ENCODE measurements at regions not wholly inside any gene's neighbourhood (a gene's known extent, or its start where the extent isn't known, plus 50 kb on each side); places are given as distances from the start of the nearest gene placed in this dataset.
"Not testable (repeated sequence)": the region's sequence is repeated elsewhere in the genome, so short reads cannot be mapped to it uniquely, and the experiment has no call there.

DNA sequence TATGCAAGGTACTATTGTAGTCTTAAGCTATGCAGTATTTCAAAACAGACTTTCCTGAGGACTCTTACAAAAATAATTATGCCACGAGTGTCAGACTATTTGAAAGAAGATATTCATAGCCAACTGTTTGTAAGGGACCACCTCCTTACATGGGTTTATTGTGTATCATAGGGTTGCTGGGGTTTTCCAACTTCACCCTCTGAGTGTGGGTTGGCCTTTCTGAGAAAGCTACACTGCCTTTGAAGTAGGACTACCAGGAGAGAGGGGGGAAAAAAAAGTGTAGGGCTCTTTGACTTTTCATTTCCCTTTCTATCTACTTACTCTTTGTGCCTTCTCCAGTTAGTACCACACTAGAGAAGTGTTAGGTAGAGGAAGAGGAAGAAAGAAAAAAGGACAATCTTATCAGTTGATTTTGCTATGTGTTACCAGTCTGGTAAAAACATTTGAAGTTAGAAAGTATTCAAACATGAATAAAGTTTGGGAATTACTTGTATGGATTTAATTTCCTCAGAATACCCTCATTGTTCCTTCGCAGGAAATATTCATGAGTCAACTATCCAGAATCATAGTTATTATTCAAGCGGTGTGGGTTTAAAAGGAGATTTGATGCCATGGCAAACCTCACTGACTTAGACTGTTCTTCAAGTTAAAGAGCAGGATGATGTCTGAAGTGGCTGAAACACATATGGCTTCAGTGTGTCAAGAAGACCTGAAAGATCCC is 329.3 kb upstream of the THBS1 start:
- TF ChIP-seq, protein P1, sequence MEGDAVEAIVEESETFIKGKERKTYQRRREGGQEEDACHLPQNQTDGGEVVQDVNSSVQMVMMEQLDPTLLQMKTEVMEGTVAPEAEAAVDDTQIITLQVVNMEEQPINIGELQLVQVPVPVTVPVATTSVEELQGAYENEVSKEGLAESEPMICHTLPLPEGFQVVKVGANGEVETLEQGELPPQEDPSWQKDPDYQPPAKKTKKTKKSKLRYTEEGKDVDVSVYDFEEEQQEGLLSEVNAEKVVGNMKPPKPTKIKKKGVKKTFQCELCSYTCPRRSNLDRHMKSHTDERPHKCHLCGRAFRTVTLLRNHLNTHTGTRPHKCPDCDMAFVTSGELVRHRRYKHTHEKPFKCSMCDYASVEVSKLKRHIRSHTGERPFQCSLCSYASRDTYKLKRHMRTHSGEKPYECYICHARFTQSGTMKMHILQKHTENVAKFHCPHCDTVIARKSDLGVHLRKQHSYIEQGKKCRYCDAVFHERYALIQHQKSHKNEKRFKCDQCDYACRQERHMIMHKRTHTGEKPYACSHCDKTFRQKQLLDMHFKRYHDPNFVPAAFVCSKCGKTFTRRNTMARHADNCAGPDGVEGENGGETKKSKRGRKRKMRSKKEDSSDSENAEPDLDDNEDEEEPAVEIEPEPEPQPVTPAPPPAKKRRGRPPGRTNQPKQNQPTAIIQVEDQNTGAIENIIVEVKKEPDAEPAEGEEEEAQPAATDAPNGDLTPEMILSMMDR (IDR thresholded peaks at IDR 0.05; ENCODE audit: low read depth, low read length, missing control alignments) = no peak
- no peak overlapping the region for H3K4me3 ChIP-seq (replicated peaks; ENCODE audit: low read depth, low read length)
- no peak for DNase-seq (ENCODE audit: extremely low read depth, low read depth)

DNA sequence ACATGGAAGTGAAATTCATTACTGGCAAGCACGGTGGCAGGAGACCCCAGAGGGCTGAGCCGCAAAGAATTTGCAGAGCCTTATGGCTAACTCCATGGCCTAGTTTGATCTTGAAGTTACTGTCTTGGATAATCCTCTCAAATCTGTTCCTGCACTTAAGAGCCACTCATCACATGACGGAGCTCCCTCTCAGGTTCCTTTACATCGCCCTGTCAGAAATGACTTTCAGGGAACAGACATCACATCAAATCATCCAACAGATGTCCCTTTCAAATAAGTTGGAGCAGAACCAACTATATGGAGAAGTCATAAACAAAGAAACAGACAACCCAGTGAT is 328.8 kb upstream of the THBS1 start:
- no peak for DNase-seq (ENCODE audit: extremely low read depth, low read depth)
- H3K4me3 ChIP-seq (replicated peaks; ENCODE audit: low read depth, low read length) = no peak overlapping the region
- TF ChIP-seq, protein P1 (IDR thresholded peaks at IDR 0.05; ENCODE audit: low read depth, low read length, missing control alignments) = no peak

DNA sequence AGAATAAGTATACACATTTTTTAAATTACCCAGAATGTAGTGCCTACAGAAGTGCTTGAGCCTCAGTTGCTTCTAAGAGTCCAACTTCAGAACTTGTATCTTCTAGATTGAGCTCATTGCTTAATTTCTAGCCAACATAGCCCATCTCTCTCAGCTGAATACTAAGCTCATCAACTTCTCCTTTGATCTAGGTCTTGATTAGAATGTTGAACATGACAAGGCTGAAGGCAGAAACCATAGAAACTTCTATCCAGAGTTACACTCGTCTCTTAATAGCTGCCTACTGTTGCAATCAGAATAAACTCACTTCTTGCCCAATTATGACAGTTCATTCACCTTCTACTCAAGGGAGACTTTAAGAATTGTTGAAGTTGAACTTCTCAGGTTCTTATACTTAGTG is 327.3 kb upstream of the THBS1 start:
- TF ChIP-seq, protein P1 (IDR thresholded peaks at IDR 0.05; ENCODE audit: low read depth, low read length, missing control alignments) = no peak
- no peak overlapping the region for H3K4me3 ChIP-seq (replicated peaks; ENCODE audit: low read depth, low read length)
- no peak for DNase-seq (ENCODE audit: extremely low read depth, low read depth)

DNA sequence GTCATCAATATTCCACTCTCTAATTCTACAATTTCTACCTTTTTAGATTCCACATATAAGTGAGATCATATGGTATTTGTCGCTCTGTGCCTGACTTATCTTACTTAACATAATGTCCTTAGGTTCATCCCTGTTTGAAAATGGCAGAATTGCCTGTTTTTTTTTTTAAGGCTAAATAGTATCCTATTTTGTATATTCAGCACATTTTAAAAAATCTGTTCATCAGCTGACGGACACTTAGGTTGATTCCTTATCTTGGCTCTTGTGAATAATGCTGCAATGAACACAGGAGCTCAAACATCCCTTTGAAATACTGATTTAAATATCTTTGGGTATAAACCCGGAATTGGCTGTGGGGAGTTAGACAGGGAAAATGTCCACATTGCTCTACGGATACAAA is 326.7 kb upstream of the THBS1 start:
- TF ChIP-seq, protein P1 (IDR thresholded peaks at IDR 0.05; ENCODE audit: low read depth, low read length, missing control alignments) = no peak
- DNase-seq (ENCODE audit: extremely low read depth, low read depth) = no peak
- no peak overlapping the region for H3K4me3 ChIP-seq (replicated peaks; ENCODE audit: low read depth, low read length)

DNA sequence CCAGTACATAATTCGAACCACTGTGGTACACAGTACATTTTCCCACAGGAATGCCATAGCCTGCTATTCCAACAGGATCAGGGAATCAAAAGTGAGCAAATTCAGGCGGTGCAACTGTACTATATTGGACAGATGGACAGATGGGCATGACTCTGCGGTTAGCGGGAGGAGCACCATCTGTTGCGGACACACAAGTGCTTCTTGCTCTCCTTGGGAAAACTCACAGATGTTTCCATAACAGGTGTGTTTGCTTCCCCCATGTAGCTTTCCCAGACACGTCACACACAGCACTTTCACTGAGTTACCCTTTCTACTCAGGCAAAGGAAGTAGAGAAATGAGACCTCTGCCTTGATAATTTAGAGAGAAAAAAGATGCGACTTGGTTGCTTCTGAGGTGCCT is 325.1 kb upstream of the THBS1 start:
- TF ChIP-seq, protein P1 (IDR thresholded peaks at IDR 0.05; ENCODE audit: low read depth, low read length, missing control alignments) = no peak
- DNase-seq (ENCODE audit: extremely low read depth, low read depth) = no peak
- H3K4me3 ChIP-seq (replicated peaks; ENCODE audit: low read depth, low read length) = no peak overlapping the region

DNA sequence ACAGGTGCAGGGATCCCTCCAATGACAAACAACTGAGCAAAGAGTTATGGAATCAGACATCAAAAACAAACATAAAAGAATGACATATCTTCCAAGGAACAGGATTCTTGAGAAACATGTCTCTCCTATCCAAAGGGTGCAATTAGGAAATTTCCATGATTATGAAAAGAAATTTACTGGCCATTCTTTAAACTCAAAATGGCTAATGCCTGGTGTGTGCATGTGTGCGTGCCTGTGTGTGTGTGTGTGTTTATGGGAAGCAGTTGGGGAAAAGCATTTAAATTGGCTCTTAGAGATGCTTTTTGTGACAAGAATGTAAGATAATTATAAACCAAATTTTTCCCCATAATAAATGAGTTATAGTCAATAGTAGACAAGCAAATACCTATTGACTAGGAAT is 320.5 kb upstream of the THBS1 start:
- no peak overlapping the region for H3K4me3 ChIP-seq (replicated peaks; ENCODE audit: low read depth, low read length)
- DNase-seq (ENCODE audit: extremely low read depth, low read depth) = no peak
- TF ChIP-seq, protein P1 (IDR thresholded peaks at IDR 0.05; ENCODE audit: low read depth, low read length, missing control alignments) = no peak

DNA sequence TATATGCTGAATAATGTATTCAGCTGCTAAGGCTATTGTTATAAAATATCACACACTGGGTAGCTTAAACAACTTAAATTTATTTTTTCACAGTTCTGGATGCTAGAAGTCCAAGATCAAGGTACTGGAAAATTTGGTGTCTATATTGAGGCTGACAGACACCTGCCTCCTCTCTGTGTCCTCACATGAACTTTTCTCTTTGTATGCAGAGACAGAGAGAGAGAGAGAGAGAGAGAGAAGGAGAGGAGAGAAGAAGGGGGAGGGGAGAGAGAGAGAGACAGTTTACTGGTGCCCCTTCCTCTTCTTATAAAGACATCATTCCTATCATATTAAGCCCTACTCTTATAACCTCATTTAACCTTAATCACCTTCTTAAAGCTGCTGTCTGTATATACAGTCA is 320.1 kb upstream of the THBS1 start:
- TF ChIP-seq, protein P1 (IDR thresholded peaks at IDR 0.05; ENCODE audit: low read depth, low read length, missing control alignments) = no peak
- no peak overlapping the region for H3K4me3 ChIP-seq (replicated peaks; ENCODE audit: low read depth, low read length)
- DNase-seq (ENCODE audit: extremely low read depth, low read depth) = no peak

DNA sequence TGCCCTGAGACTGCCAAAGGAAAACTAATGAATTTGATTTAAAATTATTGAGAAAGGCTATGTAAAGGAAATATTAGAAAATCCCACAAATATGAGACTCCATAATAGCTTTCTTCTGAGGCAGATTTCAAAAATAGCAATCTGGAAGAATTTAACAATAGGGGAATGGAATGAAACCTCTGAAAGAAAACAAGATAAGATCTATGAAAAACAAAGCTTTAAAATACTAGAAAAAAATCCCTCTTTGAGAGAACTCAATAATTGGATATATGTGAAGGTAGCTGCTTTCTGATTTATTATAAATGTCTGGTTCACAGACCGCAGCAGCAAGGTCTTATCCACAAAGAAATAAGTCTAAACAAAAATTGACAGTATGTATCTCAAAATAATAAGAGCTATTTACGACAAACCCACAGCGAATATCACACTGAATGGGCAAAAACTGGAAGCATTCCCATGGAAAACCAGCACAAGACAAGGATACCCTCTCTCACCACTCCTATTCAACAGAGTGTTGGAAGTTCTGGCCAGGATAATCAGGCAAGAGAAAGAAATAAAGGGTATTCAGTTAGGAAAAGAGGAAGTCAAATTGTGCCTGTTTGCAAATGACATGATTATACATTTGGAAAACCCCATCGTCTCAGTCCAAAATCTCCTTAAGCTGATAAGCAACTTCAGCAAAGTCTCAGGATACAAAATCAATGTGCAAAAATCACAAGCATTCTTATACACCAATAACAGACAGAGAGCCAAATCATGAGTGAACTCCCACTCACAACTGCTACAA is 319.3 kb upstream of the THBS1 start:
- not testable (repeated sequence) for DNase-seq (ENCODE audit: extremely low read depth, low read depth); H3K4me3 ChIP-seq (replicated peaks; ENCODE audit: low read depth, low read length)

DNA sequence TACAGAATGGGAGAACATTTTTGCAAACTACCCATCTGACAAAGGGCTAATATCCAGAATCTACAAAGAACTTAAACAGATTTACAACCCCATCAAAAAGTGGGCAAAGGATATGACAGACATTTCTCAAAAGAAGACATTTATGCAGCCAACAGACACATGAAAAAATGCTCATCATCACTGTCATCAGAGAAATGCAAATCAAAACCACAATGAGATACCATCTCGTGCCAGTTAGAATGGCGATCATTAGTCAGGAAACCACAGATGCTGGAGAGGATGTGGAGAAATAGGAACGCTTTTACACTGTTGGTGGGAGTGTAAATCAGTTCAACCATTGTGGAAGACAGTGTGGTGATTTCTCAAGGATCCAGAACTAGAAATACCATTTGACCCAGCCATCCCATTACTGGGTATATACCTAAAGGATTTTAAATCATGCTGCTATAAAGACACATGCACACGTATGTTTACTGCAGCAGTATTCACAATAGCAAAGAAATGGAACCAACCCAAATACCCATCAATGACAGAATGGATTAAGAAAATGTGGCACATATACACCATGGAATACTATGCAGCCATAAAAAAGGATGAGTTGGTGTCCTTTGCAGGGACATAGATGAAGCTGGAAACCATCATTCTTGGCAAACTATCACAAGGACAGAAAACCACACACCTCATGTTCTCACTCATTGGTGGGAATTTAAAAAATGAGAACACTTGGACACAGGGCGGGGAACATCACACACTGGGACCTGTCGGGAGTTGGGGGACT is 317.7 kb upstream of the THBS1 start:
- H3K4me3 ChIP-seq (replicated peaks; ENCODE audit: low read depth, low read length); DNase-seq (ENCODE audit: extremely low read depth, low read depth): not testable (repeated sequence)

Measured in HFF-Myc (cell line).